GM12865 (cell line): ENCODE measurements at regions not wholly inside any gene's neighbourhood (a gene's known extent, or its start where the extent isn't known, plus 50 kb on each side); places are given as distances from the start of the nearest gene placed in this dataset.

Experiments used
- DNase-seq: peaks from one replicate; pipeline ENCODE4 v3.0.0; 2010; ENCODE audit warnings: low read depth
- H3K4me3 ChIP-seq: 2 replicates; pipeline ENCODE4 v1.5.1; 2011; ENCODE audit warnings: mild to moderate bottlenecking, low read depth, low read length, control low read depth
- CTCF ChIP-seq: IDR thresholded peaks from 2 replicates; pipeline ENCODE4 v1.5.1; 2011; ENCODE audit warnings: low read length, control low read depth, low read depth, inconsistent platforms; ENCODE audit not compliant: insufficient read depth; ENCODE audit errors: missing control alignments

DNA sequence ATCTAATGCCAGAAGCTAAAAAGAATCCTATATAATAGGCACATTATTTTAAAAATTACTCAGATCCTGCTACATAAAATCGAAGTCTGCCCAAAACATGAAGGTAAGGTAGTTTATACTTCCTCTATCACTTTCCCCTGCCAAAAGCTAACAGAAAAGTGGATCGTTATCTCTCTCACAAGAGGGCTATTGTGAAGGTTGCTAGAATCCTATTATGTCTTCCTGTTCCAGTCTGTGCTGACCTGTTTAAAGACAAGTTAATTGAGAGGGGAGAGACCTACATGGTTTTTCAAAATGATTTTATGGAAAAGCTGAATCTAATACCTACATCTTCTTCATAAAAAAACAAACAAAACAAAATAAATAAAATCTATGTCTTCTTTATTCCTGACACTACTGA, 1410.9 kb upstream of the CDH8 start:
- DNase-seq = no peak
- no peak for TF ChIP-seq CTCF
- H3K4me3 ChIP-seq = no peak overlapping the region

GRCh38 chr16:63442246-63442645, 1406.0 kb upstream of the CDH8 start:
- no peak for DNase-seq
- no peak for TF ChIP-seq CTCF
- no peak overlapping the region for H3K4me3 ChIP-seq

DNA sequence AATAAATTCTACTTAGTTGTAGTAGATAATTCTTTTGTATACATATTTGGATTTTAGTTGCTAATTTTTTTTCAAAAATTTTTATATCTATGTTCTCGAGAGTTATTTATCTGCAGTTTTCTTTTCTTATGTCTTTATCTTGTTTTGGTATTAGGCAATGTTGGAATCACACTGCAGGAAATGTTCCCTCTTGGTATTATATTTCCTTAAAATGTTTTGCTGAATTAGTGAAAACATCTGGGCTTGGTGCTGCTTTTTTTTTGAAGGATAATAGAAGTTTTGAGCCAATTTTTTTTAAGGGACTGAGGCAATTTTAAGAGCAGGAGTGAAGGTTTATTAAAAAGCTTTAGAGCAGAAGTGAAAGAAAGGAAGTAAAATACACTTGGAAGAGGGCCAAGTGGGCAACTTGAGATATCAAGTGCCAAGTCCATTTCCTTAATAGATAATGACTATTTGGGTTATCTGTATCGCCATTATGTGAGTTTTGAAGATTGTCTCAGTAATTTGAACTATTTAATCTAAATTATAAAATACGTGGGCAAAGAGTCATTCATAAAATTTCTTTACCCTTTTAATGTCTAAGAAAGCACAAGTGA, 1390.1 kb upstream of the CDH8 start:
- no peak overlapping the region for H3K4me3 ChIP-seq

GRCh38 chr16:63422715-63423114, 1386.5 kb upstream of the CDH8 start:
- DNase-seq = no peak
- H3K4me3 ChIP-seq = no peak overlapping the region
- TF ChIP-seq CTCF = no peak

More for the DNA sequence above, 1390.1 kb upstream of the CDH8 start:
- DNase-seq = no peak
- TF ChIP-seq CTCF = no peak

DNA sequence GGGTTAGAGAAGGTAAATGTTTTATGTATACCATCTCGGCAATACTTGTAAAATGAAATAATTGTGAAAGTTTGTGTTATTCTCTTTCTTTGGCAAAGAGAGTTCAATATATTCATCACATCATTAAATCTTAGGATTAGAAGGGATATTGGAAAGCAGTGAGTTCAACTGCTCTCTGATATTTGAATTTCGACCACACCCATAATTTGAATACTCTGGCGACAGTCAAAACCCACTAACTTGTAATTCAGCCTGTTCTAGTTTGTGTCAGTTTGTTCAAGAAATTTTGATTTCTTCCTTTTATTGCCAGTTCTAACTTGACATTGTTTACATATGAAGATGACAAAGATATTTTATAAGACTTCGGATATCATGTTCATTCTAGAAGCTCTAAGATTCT, 1380.5 kb upstream of the CDH8 start:
- no peak overlapping the region for H3K4me3 ChIP-seq
- DNase-seq = no peak
- no peak for TF ChIP-seq CTCF

- no peak for DNase-seq
- no peak overlapping the region for H3K4me3 ChIP-seq
- no peak for TF ChIP-seq CTCF
These were observed 1378.8 kb upstream of the CDH8 start for GRCh38 chr16:63415014-63415413.

DNA sequence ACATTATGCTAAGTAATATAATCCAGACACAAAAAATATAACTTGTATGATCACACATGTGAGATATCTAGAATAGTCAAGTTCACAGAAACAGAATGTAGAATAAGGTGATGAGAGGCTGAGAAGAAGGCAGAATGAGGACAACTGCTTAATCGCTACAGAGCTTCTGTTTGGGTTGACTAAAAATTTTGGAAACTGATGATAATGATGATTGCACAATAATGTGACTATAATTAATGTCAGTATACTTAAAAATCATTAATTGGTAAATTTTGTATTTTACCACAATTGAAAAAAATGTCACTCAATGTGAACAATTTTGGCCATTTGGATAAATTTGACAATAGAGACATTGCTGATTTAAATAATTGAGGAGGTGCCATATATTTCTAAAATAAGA, 1374.4 kb upstream of the CDH8 start:
- TF ChIP-seq CTCF = no peak
- DNase-seq = no peak
- H3K4me3 ChIP-seq = no peak overlapping the region
